IMR-90 (cell line): ENCODE measurements at regions not wholly inside any gene's neighbourhood (a gene's known extent, or its start where the extent isn't known, plus 50 kb on each side); places are given as distances from the start of the nearest gene placed in this dataset.

Experiments
- ATAC-seq: fragments of 200-7000 bp; cut with Tn5 transposase; 2 replicates; pipeline ENCODE4 v1.9.1; 2020; ENCODE audit warnings: low read depth, mild to moderate bottlenecking, moderate library complexity
- BruUV-seq: library from RNA; stranded (reverse); fragments of 400-500 nt; replicated peaks from 2 replicates; lab custom pipeline; 2021; lab: Mats Ljungman, UMichigan
- CTCF ChIA-PET: fragments of 300-600 bp; formaldehyde crosslinking; extraction: SDS; loops from one replicate; lab custom pipeline; 2021; ENCODE audit warnings: antibody characterized with exemption; lab: Yijun Ruan, JAX
- POLR2A ChIA-PET: fragments of 300-600 bp; sonication (Branson Sonifier 250); formaldehyde crosslinking; loops from one replicate; lab custom pipeline; 2022; ENCODE audit warnings: antibody characterized with exemption; ENCODE audit not compliant: unreplicated experiment; lab: Charles Lee
- DNase-seq: peaks from one replicate; pipeline ENCODE4 v3.0.0; 2013
- H2AFZ ChIP-seq: replicated peaks from 2 replicates; pipeline ENCODE3; 2013; ENCODE audit warnings: low read length, mild to moderate bottlenecking; ENCODE audit not compliant: poor library complexity
- H2AK5ac ChIP-seq: 2 replicates; pipeline ENCODE4 v1.6.1; 2013; ENCODE audit warnings: low read depth, low read length, inconsistent platforms
- H2AK9ac ChIP-seq: replicated peaks from 2 replicates; pipeline ENCODE3; 2013; ENCODE audit warnings: mild to moderate bottlenecking, low read depth, low read length, moderate library complexity; ENCODE audit not compliant: poor library complexity
- H2BK120ac ChIP-seq: 2 replicates; pipeline ENCODE4 v1.6.1; 2013; ENCODE audit warnings: low read depth, low read length, inconsistent platforms
- H2BK15ac ChIP-seq: 3 replicates; pipeline ENCODE4 v1.6.1; 2013; ENCODE audit warnings: low read depth, low read length, inconsistent platforms
- H2BK20ac ChIP-seq: 2 replicates; pipeline ENCODE4 v1.6.1; 2013; ENCODE audit warnings: low read depth, mild to moderate bottlenecking, inconsistent platforms, low read length, moderate library complexity
- H2BK5ac ChIP-seq: 2 replicates; pipeline ENCODE4 v1.6.1; 2013; ENCODE audit warnings: mild to moderate bottlenecking, low read depth, low read length, inconsistent platforms; ENCODE audit not compliant: poor library complexity, severe bottlenecking
- H3K14ac ChIP-seq: replicated peaks from 2 replicates; pipeline ENCODE4 v1.6.1; 2013; ENCODE audit warnings: low read depth, low read length, inconsistent platforms
- H3K18ac ChIP-seq: 2 replicates; pipeline ENCODE4 v1.6.1; 2013; ENCODE audit warnings: low read depth, low read length, control low read depth
- H3K23ac ChIP-seq: 2 replicates; pipeline ENCODE4 v1.6.1; 2013; ENCODE audit warnings: low read depth, low read length, inconsistent platforms
- H3K27ac ChIP-seq: 2 replicates; pipeline ENCODE4 v1.5.1; 2013; ENCODE audit warnings: mild to moderate bottlenecking, control low read depth, low read length; ENCODE audit not compliant: insufficient read depth
- H3K27me3 ChIP-seq: 2 replicates; pipeline ENCODE4 v1.6.1; 2013; ENCODE audit warnings: low read length; ENCODE audit not compliant: control insufficient read depth, insufficient read depth
- H3K36me3 ChIP-seq: 2 replicates; pipeline ENCODE4 v1.6.1; 2013; ENCODE audit warnings: low read length, mixed read lengths; ENCODE audit not compliant: control insufficient read depth, insufficient read depth
- H3K4ac ChIP-seq: 2 replicates; pipeline ENCODE4 v1.6.1; 2013; ENCODE audit warnings: low read depth, low read length, inconsistent platforms
- H3K4me1 ChIP-seq: 2 replicates; pipeline ENCODE4 v1.6.1; 2013; ENCODE audit warnings: low read length, mixed read lengths; ENCODE audit not compliant: control insufficient read depth, insufficient read depth
- H3K4me2 ChIP-seq: 2 replicates; pipeline ENCODE4 v1.6.1; 2013; ENCODE audit warnings: low read depth, mild to moderate bottlenecking, control low read depth, low read length, moderate library complexity
- H3K4me3 ChIP-seq: 2 replicates; pipeline ENCODE4 v1.5.1; 2013; ENCODE audit warnings: low read depth, mild to moderate bottlenecking, control low read depth, low read length, moderate library complexity; ENCODE audit not compliant: insufficient read depth
- H3K56ac ChIP-seq: 2 replicates; pipeline ENCODE4 v1.6.1; 2013; ENCODE audit warnings: low read length, inconsistent platforms; ENCODE audit not compliant: insufficient read depth; ENCODE audit errors: extremely low read depth
- H3K79me1 ChIP-seq, 2 experiments: 2 replicates each; pipeline ENCODE4 v1.6.1; 2013; ENCODE audit warnings: low read length in 2 of 2, inconsistent platforms in 1 of 2, low read depth in 1 of 2
- H3K9ac ChIP-seq: 2 replicates; pipeline ENCODE4 v1.6.1; 2013; ENCODE audit warnings: low read depth, low read length, control low read depth
- H3K9me1 ChIP-seq: 2 replicates; pipeline ENCODE4 v1.6.1; 2013; ENCODE audit warnings: low read length, inconsistent platforms; ENCODE audit not compliant: insufficient read depth
- H3K9me3 ChIP-seq: 2 replicates; pipeline ENCODE4 v1.6.1; 2013; ENCODE audit warnings: low read length; ENCODE audit not compliant: control insufficient read depth, insufficient read depth
- H4K20me1 ChIP-seq: 2 replicates; pipeline ENCODE4 v1.6.1; 2013; ENCODE audit warnings: low read length, inconsistent platforms; ENCODE audit not compliant: insufficient read depth
- H4K5ac ChIP-seq: 2 replicates; pipeline ENCODE4 v1.6.1; 2013; ENCODE audit warnings: mild to moderate bottlenecking, low read depth, low read length, control low read depth
- H4K8ac ChIP-seq, 2 experiments: 2 replicates each; pipeline ENCODE4 v1.6.1; 2013; ENCODE audit warnings: low read depth in 2 of 2, low read length in 2 of 2, control low read depth in 1 of 2, inconsistent platforms in 1 of 2
- H4K91ac ChIP-seq: 2 replicates; pipeline ENCODE4 v1.6.1; 2013; ENCODE audit warnings: low read depth, low read length, inconsistent platforms; ENCODE audit not compliant: insufficient read depth
- BHLHE40 ChIP-seq: fragments of 150-350 bp; IDR thresholded peaks from 2 replicates; pipeline ENCODE4 v1.6.1; 2016; ENCODE audit warnings: mild to moderate bottlenecking, low read depth, low read length
- FOS ChIP-seq: fragments of 150-350 bp; IDR thresholded peaks from 2 replicates; pipeline ENCODE4 v1.6.1; 2016; ENCODE audit warnings: low read depth, low read length
- RFX5 ChIP-seq: IDR thresholded peaks from 2 replicates; pipeline ENCODE4 v1.8.0; 2012; ENCODE audit warnings: low read depth, mild to moderate bottlenecking, low read length, moderate library complexity
- SMC3 ChIP-seq: fragments of 150-350 bp; IDR thresholded peaks from 2 replicates; pipeline ENCODE4 v1.6.1; 2016; ENCODE audit warnings: low read depth, mild to moderate bottlenecking, antibody characterized with exemption, low read length, moderate library complexity
- WGBS, 2 experiments: methylation state at CpG; one replicate each; pipeline versions ENCODE4 v1.1.5 to v1.1.7; 2013; ENCODE audit warnings: missing lambda C conversion rate in 2 of 2; ENCODE audit not compliant: insufficient read length in 1 of 2; ENCODE audit errors: extremely low coverage in 2 of 2; 5-methylcytosine and 5-hydroxymethylcytosine counted together
- dilution Hi-C: fragments of 300-500 bp; cut with HindIII; formaldehyde crosslinking; loops from one replicate; pipeline ENCODE4 v1.14.3; 2018; ENCODE audit warnings: low sequenced_read_pairs; ENCODE audit not compliant: unreplicated experiment
- in situ Hi-C: fragments of 300-500 bp; cut with MboI; formaldehyde crosslinking; loops from 3 replicates; pipeline ENCODE4 v1.14.3; 2019; ENCODE audit warnings: low sequenced_read_pairs, inconsistent platforms, mixed read lengths
- intact Hi-C: fragments of 100-400 bp; cut with micrococcal nuclease; formaldehyde crosslinking; loops from 2 replicates; pipeline ENCODE4 v1.10.0; 2022
- TF ChIP-seq, protein P1 (sequence below): fragments of 150-350 bp; IDR thresholded peaks from 2 replicates; pipeline ENCODE4 v1.6.1; 2017; ENCODE audit warnings: mild to moderate bottlenecking, antibody characterized with exemption, low read length, low read depth

DNA sequence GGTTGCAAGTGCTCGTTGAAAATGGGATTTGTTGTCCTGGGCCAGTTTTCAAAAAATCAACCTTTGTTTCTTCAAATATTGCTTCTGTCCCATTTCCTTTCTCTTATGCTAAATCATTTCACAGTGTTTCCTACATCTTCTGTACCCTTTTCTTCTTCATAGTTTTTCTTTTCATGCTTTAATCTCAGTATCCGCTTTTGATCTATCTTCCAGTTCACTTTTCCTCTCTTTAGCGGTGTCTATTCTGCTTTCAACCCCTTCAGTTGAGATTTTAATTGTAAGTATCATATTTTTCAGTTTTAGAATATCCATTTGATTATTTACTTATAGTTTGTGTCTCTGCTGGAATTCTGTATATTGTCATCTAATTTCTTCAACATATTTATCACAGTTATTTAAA lies 311.7 kb upstream of the TPM1 start:
- H3K9ac ChIP-seq, result no peak overlapping the region
- in situ Hi-C loops, result no loop called here
- H3K4me3 ChIP-seq, result no peak overlapping the region
- intact Hi-C loops, result no loop called here
- H2AFZ ChIP-seq, result no peak overlapping the region
- H3K27me3 ChIP-seq, result no peaks in the 10 kb centered on the region
- ChIA-PET CTCF (interaction anchor here (1.2 kb wide), 1 partner anchor 11 kb away, joined by 5 read pairs; no protein-coding TSS in a partner anchor), POLR2A (no interaction called here)
- no peak overlapping the region for H2BK5ac ChIP-seq
- H2AK9ac ChIP-seq, result no peak overlapping the region
- no peak overlapping the region for H4K8ac ChIP-seq
- H3K9me3 ChIP-seq, result no peaks in the 10 kb centered on the region
- H4K20me1 ChIP-seq, result no peaks in the 10 kb centered on the region
- no peak overlapping the region for H2BK15ac ChIP-seq
- H3K18ac ChIP-seq, result no peak overlapping the region
- H3K4me1 ChIP-seq, result no peaks in the 10 kb centered on the region
- H2BK20ac ChIP-seq, result no peak overlapping the region
- no peak overlapping the region for H4K91ac ChIP-seq
- H3K36me3 ChIP-seq, result peaks cover 4% of the 10 kb centered on the region
- H3K9me1 ChIP-seq, result no peaks in the 10 kb centered on the region
- no peak overlapping the region for H3K56ac ChIP-seq
- no peak overlapping the region for H2AK5ac ChIP-seq
- ATAC-seq (no peak), DNase-seq (no peak)
- H4K5ac ChIP-seq, result no peak overlapping the region
- WGBS, 2 experiments, result no CpG with 5 or more reads among the region's 3 CpGs
- no peak overlapping the region for H3K14ac ChIP-seq
- no peak overlapping the region for H2BK120ac ChIP-seq
- no peak overlapping the region for H3K27ac ChIP-seq
- H3K4ac ChIP-seq, result no peak overlapping the region
- no peak for TF ChIP-seq RFX5
- TF ChIP-seq, protein P1, sequence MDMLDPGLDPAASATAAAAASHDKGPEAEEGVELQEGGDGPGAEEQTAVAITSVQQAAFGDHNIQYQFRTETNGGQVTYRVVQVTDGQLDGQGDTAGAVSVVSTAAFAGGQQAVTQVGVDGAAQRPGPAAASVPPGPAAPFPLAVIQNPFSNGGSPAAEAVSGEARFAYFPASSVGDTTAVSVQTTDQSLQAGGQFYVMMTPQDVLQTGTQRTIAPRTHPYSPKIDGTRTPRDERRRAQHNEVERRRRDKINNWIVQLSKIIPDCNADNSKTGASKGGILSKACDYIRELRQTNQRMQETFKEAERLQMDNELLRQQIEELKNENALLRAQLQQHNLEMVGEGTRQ, result no peak
- no peak for TF ChIP-seq BHLHE40
- TF ChIP-seq FOS, result no peak
- no peak for TF ChIP-seq SMC3
- no TSS peak for BruUV-seq
- H3K23ac ChIP-seq, result no peak overlapping the region
- H3K79me1 ChIP-seq, result no peaks in the 10 kb centered on the region
- H3K4me2 ChIP-seq, result no peak overlapping the region
- dilution Hi-C loops, result no loop called here
